Activated CD8-positive, alpha-beta memory T cell treated with anti-CD3 and anti-CD28 coated beads for 4 hours (primary cell): ENCODE measurements at regions not wholly inside any gene's neighbourhood (a gene's known extent, or its start where the extent isn't known, plus 50 kb on each side); places are given as distances from the start of the nearest gene placed in this dataset.

Experiments used
- DNase-seq, 2 donors: peaks; one replicate each; pipeline ENCODE4 v3.0.0-alpha.2; 2020; ENCODE audit warnings: low read depth in 2 of 2

GRCh38 chr3:159786489-159787177 lies 202.0 kb upstream of the IL12A start:
- no peak for DNase-seq

- DNase-seq = no peak
These were observed 201.5 kb upstream of the IL12A start for GRCh38 chr3:159787178-159787574.

GRCh38 chr3:159787794-159788205 lies 200.8 kb upstream of the IL12A start:
- no peak for DNase-seq

GRCh38 chr3:159788291-159788690 lies 200.3 kb upstream of the IL12A start:
- DNase-seq = no peak

- no peak for DNase-seq
These were observed 199.6 kb upstream of the IL12A start for GRCh38 chr3:159789017-159789416.

- no peak for DNase-seq
These were observed 198.6 kb upstream of the IL12A start for GRCh38 chr3:159789742-159790635.

- DNase-seq = no peak
These were observed 197.3 kb upstream of the IL12A start for GRCh38 chr3:159791336-159791735.

GRCh38 chr3:159792070-159792469 lies 196.6 kb upstream of the IL12A start:
- no peak for DNase-seq

- DNase-seq = no peak
These were observed 193.6 kb upstream of the IL12A start for GRCh38 chr3:159795042-159795441.

- DNase-seq = no peak
These were observed 192.9 kb upstream of the IL12A start for GRCh38 chr3:159795681-159796175.

- no peak for DNase-seq
These were observed 192.4 kb upstream of the IL12A start for GRCh38 chr3:159796226-159796625.

GRCh38 chr3:159796744-159797143 lies 191.9 kb upstream of the IL12A start:
- DNase-seq = no peak

GRCh38 chr3:159797771-159798170 lies 190.9 kb upstream of the IL12A start:
- no peak for DNase-seq

- DNase-seq = no peak
These were observed 189.7 kb upstream of the IL12A start for GRCh38 chr3:159798951-159799350.

GRCh38 chr3:159800434-159801155 lies 188.0 kb upstream of the IL12A start:
- DNase-seq = no peak

- no peak for DNase-seq
These were observed 185.8 kb upstream of the IL12A start for GRCh38 chr3:159802864-159803263.

GRCh38 chr3:159803459-159803858 lies 185.2 kb upstream of the IL12A start:
- no peak for DNase-seq

GRCh38 chr3:159804726-159805410 lies 183.8 kb upstream of the IL12A start:
- DNase-seq = no peak

GRCh38 chr3:159805411-159805772 lies 183.2 kb upstream of the IL12A start:
- DNase-seq = no peak

GRCh38 chr3:159806412-159806811 lies 182.2 kb upstream of the IL12A start:
- no peak for DNase-seq

GRCh38 chr3:159807137-159808040 lies 181.2 kb upstream of the IL12A start:
- DNase-seq = no peak
